DMS114 treated with DMSO at 0.1 percent for 48 hours (cell line): ENCODE measurements at regions not wholly inside any gene's neighbourhood (a gene's known extent, or its start where the extent isn't known, plus 50 kb on each side); places are given as distances from the start of the nearest gene placed in this dataset.

Experiments used
- DNase-seq: peaks from one replicate; lab custom pipeline; 2025; ENCODE audit not compliant: unreplicated experiment; lab: John Stamatoyannopoulos, UW

GRCh38 chr16:62969711-62970318 lies 933.6 kb upstream of the CDH8 start:
- no peak for DNase-seq

GRCh38 chr16:62967611-62968010 lies 931.4 kb upstream of the CDH8 start:
- DNase-seq: no peak

- no peak for DNase-seq
Measured at GRCh38 chr16:62967163-62967562, 930.9 kb upstream of the CDH8 start.

GRCh38 chr16:62966626-62967025 lies 930.4 kb upstream of the CDH8 start:
- DNase-seq: no peak

GRCh38 chr16:62965831-62966230 lies 929.6 kb upstream of the CDH8 start:
- no peak for DNase-seq

- no peak for DNase-seq
Measured at GRCh38 chr16:62963846-62964245, 927.6 kb upstream of the CDH8 start.

- no peak for DNase-seq
Measured at GRCh38 chr16:62955033-62955349, 918.8 kb upstream of the CDH8 start.

GRCh38 chr16:62954144-62955032 lies 918.1 kb upstream of the CDH8 start:
- no peak for DNase-seq

GRCh38 chr16:62950351-62950750 lies 914.1 kb upstream of the CDH8 start:
- DNase-seq: no peak

- no peak for DNase-seq
Measured at GRCh38 chr16:62940569-62940968, 904.3 kb upstream of the CDH8 start.

- DNase-seq: no peak
Measured at GRCh38 chr16:62939687-62940086, 903.4 kb upstream of the CDH8 start.

GRCh38 chr16:62933929-62934328 lies 897.7 kb upstream of the CDH8 start:
- no peak for DNase-seq

- DNase-seq: no peak
Measured at GRCh38 chr16:62929593-62929992, 893.4 kb upstream of the CDH8 start.

GRCh38 chr16:62927122-62927521 lies 890.9 kb upstream of the CDH8 start:
- no peak for DNase-seq

GRCh38 chr16:62926121-62926801 lies 890.0 kb upstream of the CDH8 start:
- DNase-seq: no peak

- DNase-seq: no peak
Measured at GRCh38 chr16:62921904-62922303, 885.7 kb upstream of the CDH8 start.

- DNase-seq: no peak
Measured at GRCh38 chr16:62913924-62914323, 877.7 kb upstream of the CDH8 start.

- no peak for DNase-seq
Measured at GRCh38 chr16:62913333-62913732, 877.1 kb upstream of the CDH8 start.

- no peak for DNase-seq
Measured at GRCh38 chr16:62909597-62909996, 873.4 kb upstream of the CDH8 start.

- DNase-seq: no peak
Measured at GRCh38 chr16:62907562-62907961, 871.3 kb upstream of the CDH8 start.

- DNase-seq: no peak
Measured at GRCh38 chr16:62903961-62904502, 867.8 kb upstream of the CDH8 start.

GRCh38 chr16:62899737-62900136 lies 863.5 kb upstream of the CDH8 start:
- DNase-seq: no peak
